ENCODE measurements at regions not wholly inside any gene's neighbourhood (a gene's known extent, or its start where the extent isn't known, plus 50 kb on each side); places are given as distances from the start of the nearest gene placed in this dataset.

GRCh38 chr12:115885040-115885690, 392.3 kb downstream of the MED13L start:
- Histone ChIP-seq H3K9me1 (ENCODE audit: control insufficient read depth, insufficient read depth, low read length) (no peaks in the 10 kb centered on the region), H3K4me3 (no peak overlapping the region), H3K4me2 (ENCODE audit: insufficient read depth, low read length) (no peak overlapping the region), H3K27me3 (ENCODE audit: control insufficient read depth in 2 of 2, insufficient read depth in 2 of 2, low read length in 2 of 2) (peaks cover 21% of the 10 kb centered on the region in 2 experiments; a peak in 3 of 5 replicates), H3K9ac (ENCODE audit: insufficient read depth in 1 of 2, low read depth in 2 of 2, low read length in 2 of 2) (no peak overlapping the region), H3K9me3 (replicated peaks; ENCODE audit: control insufficient read depth, insufficient read depth, low read depth, low read length) (no peaks in the 10 kb centered on the region), H2AFZ (ENCODE audit: low read depth, low read length) (no peak overlapping the region), H3K4me1 (replicated peaks in 1 of 2; ENCODE audit: control insufficient read depth in 2 of 2, insufficient read depth in 2 of 2, low read length in 2 of 2) (no peaks in the 10 kb centered on the region), H4K20me1 (replicated peaks; ENCODE audit: control insufficient read depth, insufficient read depth, low read length) (no peaks in the 10 kb centered on the region), H3K27ac (ENCODE audit: extremely low read depth, low read depth, low read length) (no peak overlapping the region), H3K36me3 (ENCODE audit: control insufficient read depth, insufficient read depth, low read length) (no peaks in the 10 kb centered on the region), H3K79me2 (ENCODE audit: control insufficient read depth, insufficient read depth, low read length) (no peaks in the 10 kb centered on the region)
- WGBS (ENCODE audit: insufficient coverage, low coverage, missing lambda C conversion rate): 1% methylated on average over 12 of the region's 12 CpGs
- BruUV-seq (replicated peaks): no TSS peak
- no peak for TF ChIP-seq SRSF3 (IDR thresholded peaks at IDR 0.05; ENCODE audit: insufficient read depth, low read length)
- no peak for TF ChIP-seq GTF2F1 (IDR thresholded peaks at IDR 0.05; ENCODE audit: low read depth, low read length)
- no peak for TF ChIP-seq FOXJ3 (CRISPR knock-in tag; IDR thresholded peaks at IDR 0.05)
- no peak for TF ChIP-seq ZNF512 (tag; IDR thresholded peaks at IDR 0.05)
- TF ChIP-seq DPF2 (IDR thresholded peaks at IDR 0.05): no peak
- no peak for TF ChIP-seq SMAD1 (IDR thresholded peaks at IDR 0.05; ENCODE audit: low read depth, low read length, partially characterized antibody)
- TF ChIP-seq FOXJ2 (tag; IDR thresholded peaks at IDR 0.05): no peak
- TF ChIP-seq ZNF175 (CRISPR knock-in tag; IDR thresholded peaks at IDR 0.05; ENCODE audit: low read depth): no peak
- TF ChIP-seq ZNF696 (CRISPR knock-in tag; conservative IDR thresholded peaks at IDR 0.05): no peak
- no peak for TF ChIP-seq NFRKB (IDR thresholded peaks at IDR 0.05; ENCODE audit: low read depth)
- CTCF ChIA-PET (ENCODE audit: low intra/inter-chr PET ratio): no interaction called here
- no peak for DNase-seq (ENCODE audit: extremely low read depth in 1 of 4, low spot score in 3 of 4)
- POLR2A ChIA-PET: no interaction called here
- in situ Hi-C loops (cut with MboI): no loop called here
- no peak for ATAC-seq
- no peak for FAIRE-seq
- intact Hi-C loops (cut with micrococcal nuclease): no loop called here

All from K562 (cell line).